ENCODE measurements at regions not wholly inside any gene's neighbourhood (a gene's known extent, or its start where the extent isn't known, plus 50 kb on each side); places are given as distances from the start of the nearest gene placed in this dataset.

- no peak for DNase-seq
- no peak for TF ChIP-seq CTCF (IDR thresholded peaks at IDR 0.05)
- no peak for ATAC-seq
- H3K4me1 ChIP-seq, result no peaks in the 10 kb centered on the region
- H3K4me3 ChIP-seq, result no peak overlapping the region
- no peaks in the 10 kb centered on the region for H3K27me3 ChIP-seq
- WGBS, 2 donors, result 65 to 78% methylated on average over 1 of the region's 1 CpG
- H3K27ac ChIP-seq, result no peak overlapping the region
- no peaks in the 10 kb centered on the region for H3K36me3 ChIP-seq
- intact Hi-C loops (cut with DNase I), result no loop called here
- H3K9me3 ChIP-seq, result no peaks in the 10 kb centered on the region
Observed at GRCh38 chr7:125654076-125654475, 724.5 kb upstream of the POT1 start.

GRCh38 chr7:125651823-125652528 lies 722.4 kb upstream of the POT1 start:
- intact Hi-C loops (cut with DNase I), result no loop called here
- no peak overlapping the region for H3K4me3 ChIP-seq
- 48 to 49% methylated on average over 8 of the region's 8 CpGs for WGBS, 2 donors
- DNase-seq, result no peak
- H3K4me1 ChIP-seq, result no peaks in the 10 kb centered on the region
- no peak for ATAC-seq
- no peaks in the 10 kb centered on the region for H3K36me3 ChIP-seq
- no peak overlapping the region for H3K27ac ChIP-seq
- no peaks in the 10 kb centered on the region for H3K9me3 ChIP-seq
- H3K27me3 ChIP-seq, result no peaks in the 10 kb centered on the region
- no peak for TF ChIP-seq CTCF (IDR thresholded peaks at IDR 0.05)

- H3K27me3 ChIP-seq, result no peaks in the 10 kb centered on the region
- DNase-seq, result no peak
- H3K4me3 ChIP-seq, result no peak overlapping the region
- 92% methylated on average over 1 of the region's 1 CpG for WGBS, 2 donors
- no peak for ATAC-seq
- no peak for TF ChIP-seq CTCF (IDR thresholded peaks at IDR 0.05)
- H3K4me1 ChIP-seq, result no peaks in the 10 kb centered on the region
- no peak overlapping the region for H3K27ac ChIP-seq
- intact Hi-C loops (cut with DNase I), result no loop called here
- H3K36me3 ChIP-seq, result no peaks in the 10 kb centered on the region
- peaks cover 0 to 8% (median 0%) of the 10 kb centered on the region in 11 donors for H3K9me3 ChIP-seq
Observed at GRCh38 chr7:125648543-125648942, 718.9 kb upstream of the POT1 start.

GRCh38 chr7:125645770-125646169 lies 716.1 kb upstream of the POT1 start:
- WGBS, 2 donors, result 64 to 87% methylated on average over 4 of the region's 4 CpGs
- no peak for TF ChIP-seq CTCF (IDR thresholded peaks at IDR 0.05)

More at GRCh38 chr7:125645770-125646169, 716.1 kb upstream of the POT1 start:
- no peaks in the 10 kb centered on the region for H3K27me3 ChIP-seq
- H3K4me3 ChIP-seq, result no peak overlapping the region
- H3K27ac ChIP-seq, result no peak overlapping the region
- H3K36me3 ChIP-seq, result no peaks in the 10 kb centered on the region
- ATAC-seq (no peak), DNase-seq (no peak)
- H3K9me3 ChIP-seq, result peaks cover 0 to 12% (median 0%) of the 10 kb centered on the region in 11 donors
- H3K4me1 ChIP-seq, result no peaks in the 10 kb centered on the region
- intact Hi-C loops (cut with DNase I), result no loop called here

Data from heart right ventricle (tissue), 16 donors.